Testis (tissue), 2 donors: ENCODE measurements at regions not wholly inside any gene's neighbourhood (a gene's known extent, or its start where the extent isn't known, plus 50 kb on each side); places are given as distances from the start of the nearest gene placed in this dataset.

ENCODE experiments used
- CTCF ChIP-seq, 3 experiments: fragments of 450-650 bp in 2 of 3; fragments of 200-600 bp in 1 of 3; sonication (generic) in 1 of 3; IDR thresholded peaks; one replicate each; pipeline ENCODE4 v1.5.1; 2016 to 2019; ENCODE audit warnings: antibody characterized with exemption in 3 of 3, mild to moderate bottlenecking in 2 of 3, moderate library complexity in 1 of 3
- POLR2A ChIP-seq: fragments of 450-650 bp; IDR thresholded peaks from one replicate; pipeline ENCODE4 v1.6.1; 2017; ENCODE audit warnings: antibody characterized with exemption, mild to moderate bottlenecking, moderate library complexity

DNA sequence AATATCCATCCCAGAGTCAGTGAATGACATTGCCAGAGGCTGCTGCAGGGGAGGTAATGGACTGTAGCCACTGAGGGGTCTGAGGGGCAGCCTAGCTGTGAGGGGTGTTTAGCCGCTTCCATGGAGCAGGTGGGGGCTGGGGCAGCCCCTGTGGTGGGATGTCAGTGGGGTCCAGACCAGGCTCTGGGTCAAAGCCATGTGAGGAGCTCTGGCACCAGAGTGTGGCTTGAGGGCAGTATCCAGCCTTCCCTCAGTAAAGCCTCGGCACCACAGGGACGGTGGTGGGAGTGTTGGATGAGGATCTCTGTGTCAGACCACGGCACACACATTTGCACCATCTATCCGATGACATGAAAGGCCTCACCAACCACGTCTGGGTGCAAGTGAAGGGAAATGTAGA, 85.0 kb downstream of the INHBB start:
- no peak for TF ChIP-seq POLR2A
- no peak for TF ChIP-seq CTCF (IDR thresholded peaks at IDR 0.05)
